DOHH2 (cell line): ENCODE measurements at regions not wholly inside any gene's neighbourhood (a gene's known extent, or its start where the extent isn't known, plus 50 kb on each side); places are given as distances from the start of the nearest gene placed in this dataset.

Experiments
- H3F3A ChIP-seq: fragments of 200-600 bp; sonication (generic), shearing (Covaris generic); 2 replicates; pipeline ENCODE4 v1.6.0; 2016; ENCODE audit warnings: antibody characterized with exemption, mild to moderate bottlenecking; ENCODE audit not compliant: control insufficient read depth, insufficient read depth
- H3K27ac ChIP-seq: fragments of 200-600 bp; sonication (generic); 2 replicates; pipeline ENCODE4 v1.5.1; 2014; ENCODE audit warnings: low read depth, mild to moderate bottlenecking, low read length, moderate library complexity
- H3K27me3 ChIP-seq: fragments of 200-600 bp; sonication (generic); 2 replicates; pipeline ENCODE4 v1.6.1; 2014; ENCODE audit warnings: mild to moderate bottlenecking, low read length, mixed read lengths; ENCODE audit not compliant: control insufficient read depth
- H3K36me3 ChIP-seq: fragments of 200-600 bp; sonication (generic); 2 replicates; pipeline ENCODE4 v1.6.1; 2014; ENCODE audit warnings: mild to moderate bottlenecking, low read length, moderate library complexity, mixed read lengths; ENCODE audit not compliant: control insufficient read depth
- H3K4me1 ChIP-seq: fragments of 200-600 bp; sonication (generic); 2 replicates; pipeline ENCODE4 v1.6.1; 2014; ENCODE audit warnings: mild to moderate bottlenecking, low read length, mixed read lengths; ENCODE audit not compliant: control insufficient read depth
- H3K4me2 ChIP-seq: fragments of 200-600 bp; sonication (generic); 2 replicates; pipeline ENCODE4 v1.6.0; 2014; ENCODE audit warnings: mild to moderate bottlenecking, low read length, moderate library complexity
- H3K4me3 ChIP-seq: fragments of 200-600 bp; sonication (generic); 2 replicates; pipeline ENCODE4 v1.5.1; 2014; ENCODE audit warnings: mild to moderate bottlenecking, low read length, mixed read lengths
- H3K79me2 ChIP-seq: fragments of 200-600 bp; sonication (generic); 2 replicates; pipeline ENCODE4 v1.6.1; 2014; ENCODE audit warnings: mild to moderate bottlenecking, low read length, mixed read lengths; ENCODE audit not compliant: control insufficient read depth
- H3K9me2 ChIP-seq: fragments of 200-600 bp; sonication (generic); replicated peaks from 2 replicates; pipeline ENCODE4 v1.6.1; 2014; ENCODE audit warnings: mild to moderate bottlenecking, low read length, mixed read lengths; ENCODE audit not compliant: control insufficient read depth
- H3K9me3 ChIP-seq: fragments of 200-600 bp; sonication (generic); 2 replicates; pipeline ENCODE4 v1.6.1; 2014; ENCODE audit warnings: antibody characterized with exemption, low read length, mixed read lengths; ENCODE audit not compliant: control insufficient read depth, insufficient read depth
- H4K20me1 ChIP-seq: fragments of 200-600 bp; sonication (generic); 2 replicates; pipeline ENCODE4 v1.6.0; 2014; ENCODE audit warnings: low read depth, mild to moderate bottlenecking, antibody characterized with exemption, low read length, moderate library complexity; ENCODE audit not compliant: control insufficient read depth, insufficient read depth
- CTCF ChIP-seq: fragments of 200-600 bp; sonication (generic); IDR thresholded peaks from one replicate; pipeline ENCODE4 v1.5.1; 2014; ENCODE audit warnings: antibody characterized with exemption, mild to moderate bottlenecking, low read depth, low read length; ENCODE audit not compliant: poor library complexity, severe bottlenecking
- EZH2phosphoT487 ChIP-seq: fragments of 200-600 bp; sonication (generic); IDR thresholded peaks from 2 replicates; pipeline ENCODE4 v1.6.1; 2017; ENCODE audit warnings: borderline replicate concordance, mild to moderate bottlenecking, antibody characterized with exemption, low read length, moderate library complexity, mixed read lengths

GRCh38 chr6:110552076-110552475, 75.7 kb upstream of the SLC22A16 start:
- TF ChIP-seq CTCF (no peak), EZH2phosphoT487 (no peak)
- Histone ChIP-seq H3F3A (no peaks in the 10 kb centered on the region), H3K79me2 (no peaks in the 10 kb centered on the region), H3K27me3 (no peaks in the 10 kb centered on the region), H3K36me3 (no peaks in the 10 kb centered on the region), H3K4me3 (no peak overlapping the region), H3K27ac (no peak overlapping the region), H3K9me3 (peaks cover 13% of the 10 kb centered on the region; the same call in 1 of the 2 replicates), H3K4me1 (no peaks in the 10 kb centered on the region), H3K4me2 (no peak overlapping the region), H4K20me1 (no peaks in the 10 kb centered on the region), H3K9me2 (no peaks in the 10 kb centered on the region)

GRCh38 chr6:110551088-110551487, 74.7 kb upstream of the SLC22A16 start:
- no peak overlapping the region for H3K27ac ChIP-seq
- no peak for TF ChIP-seq EZH2phosphoT487
- no peak for TF ChIP-seq CTCF
- H3K9me3 ChIP-seq, result peaks cover 13% of the 10 kb centered on the region; the same call in 1 of the 2 replicates

GRCh38 chr6:110550353-110550752, 73.9 kb upstream of the SLC22A16 start:
- Histone ChIP-seq H3K27me3 (no peaks in the 10 kb centered on the region), H3K36me3 (no peaks in the 10 kb centered on the region), H3K9me3 (peaks cover 13% of the 10 kb centered on the region; the same call in 1 of the 2 replicates), H3K27ac (no peak overlapping the region), H3K4me1 (no peaks in the 10 kb centered on the region), H3F3A (no peaks in the 10 kb centered on the region), H3K4me2 (no peak overlapping the region), H3K4me3 (no peak overlapping the region), H3K79me2 (no peaks in the 10 kb centered on the region), H4K20me1 (no peaks in the 10 kb centered on the region), H3K9me2 (no peaks in the 10 kb centered on the region)
- no peak for TF ChIP-seq EZH2phosphoT487
- TF ChIP-seq CTCF, result no peak

More at GRCh38 chr6:110551088-110551487, 74.7 kb upstream of the SLC22A16 start:
- H3K79me2 ChIP-seq, result no peaks in the 10 kb centered on the region
- H3K4me3 ChIP-seq, result no peak overlapping the region
- no peaks in the 10 kb centered on the region for H3F3A ChIP-seq
- H3K9me2 ChIP-seq, result no peaks in the 10 kb centered on the region
- H3K4me1 ChIP-seq, result no peaks in the 10 kb centered on the region
- no peak overlapping the region for H3K4me2 ChIP-seq
- no peaks in the 10 kb centered on the region for H4K20me1 ChIP-seq
- no peaks in the 10 kb centered on the region for H3K27me3 ChIP-seq
- H3K36me3 ChIP-seq, result no peaks in the 10 kb centered on the region
